Thoracic aorta (tissue), 2 donors: ENCODE measurements at regions not wholly inside any gene's neighbourhood (a gene's known extent, or its start where the extent isn't known, plus 50 kb on each side); places are given as distances from the start of the nearest gene placed in this dataset.

Experiments used
- ATAC-seq: fragments of 150-250 bp; one replicate; pipeline ENCODE4 v1.8.0; 2017; ENCODE audit warnings: low read depth; ENCODE audit not compliant: insufficient number of reproducible peaks, low FRiP score
- DNase-seq: peaks from one replicate; pipeline ENCODE4 v3.0.0-alpha.2; 2020; ENCODE audit warnings: low spot score
- H3K27ac ChIP-seq, 2 donors: fragments of 200-600 bp; sonication (generic); 1 replicate in 1 of 2; 2 replicates in 1 of 2; pipeline ENCODE4 v1.5.1; 2016; ENCODE audit warnings: mild to moderate bottlenecking in 2 of 2, moderate library complexity in 2 of 2
- H3K27me3 ChIP-seq: fragments of 200-600 bp; sonication (generic); replicated peaks from 2 replicates; pipeline ENCODE4 v1.6.0; 2016; ENCODE audit warnings: mild to moderate bottlenecking; ENCODE audit not compliant: insufficient read depth
- H3K36me3 ChIP-seq: fragments of 200-600 bp; sonication (generic); one replicate; pipeline ENCODE4 v1.5.1; 2016
- H3K4me1 ChIP-seq, 2 donors: fragments of 200-600 bp; sonication (generic); 1 replicate in 1 of 2; 2 replicates in 1 of 2; pipeline versions ENCODE4 v1.5.1 to v1.6.0; 2016; ENCODE audit warnings: low read depth in 2 of 2, mild to moderate bottlenecking in 1 of 2; ENCODE audit not compliant: control insufficient read depth in 1 of 2
- H3K4me3 ChIP-seq: fragments of 200-600 bp; sonication (generic); 2 replicates; pipeline ENCODE4 v1.5.1; 2016; ENCODE audit warnings: mild to moderate bottlenecking
- H3K9me3 ChIP-seq: fragments of 200-600 bp; sonication (generic); 2 replicates; pipeline ENCODE4 v1.5.1; 2016
- TF ChIP-seq, protein P1 (sequence below): fragments of 200-600 bp; sonication (generic); IDR thresholded peaks from one replicate; pipeline ENCODE4 v1.5.1; 2019; ENCODE audit warnings: antibody characterized with exemption

DNA sequence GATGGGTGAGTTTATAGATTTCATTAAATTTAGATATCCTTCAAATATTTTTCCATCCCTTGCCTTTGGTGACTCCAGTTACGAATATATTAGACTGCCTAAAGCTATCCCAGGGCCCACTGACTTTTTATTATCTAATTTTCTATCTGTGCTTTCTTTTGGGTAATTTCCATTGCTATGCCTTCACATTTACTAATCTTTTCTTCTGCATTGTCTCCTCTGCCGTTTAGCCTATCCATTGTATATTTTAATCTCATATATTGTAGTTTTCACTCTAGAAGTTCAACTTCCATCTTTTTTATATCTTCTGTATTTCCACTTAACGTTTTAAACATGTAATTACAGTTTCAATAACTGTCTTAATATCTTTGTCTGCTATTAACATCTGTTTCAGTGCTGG, 78.6 kb upstream of the HDAC9 start:
- ATAC-seq: no peak
- Histone ChIP-seq H3K4me3 (no peak overlapping the region), H3K9me3 (no peaks in the 10 kb centered on the region), H3K4me1 (peaks cover 8 to 28% of the 10 kb centered on the region in 2 donors), H3K27me3 (no peaks in the 10 kb centered on the region), H3K27ac (no peak overlapping the region), H3K36me3 (no peaks in the 10 kb centered on the region)
- TF ChIP-seq, protein P1, sequence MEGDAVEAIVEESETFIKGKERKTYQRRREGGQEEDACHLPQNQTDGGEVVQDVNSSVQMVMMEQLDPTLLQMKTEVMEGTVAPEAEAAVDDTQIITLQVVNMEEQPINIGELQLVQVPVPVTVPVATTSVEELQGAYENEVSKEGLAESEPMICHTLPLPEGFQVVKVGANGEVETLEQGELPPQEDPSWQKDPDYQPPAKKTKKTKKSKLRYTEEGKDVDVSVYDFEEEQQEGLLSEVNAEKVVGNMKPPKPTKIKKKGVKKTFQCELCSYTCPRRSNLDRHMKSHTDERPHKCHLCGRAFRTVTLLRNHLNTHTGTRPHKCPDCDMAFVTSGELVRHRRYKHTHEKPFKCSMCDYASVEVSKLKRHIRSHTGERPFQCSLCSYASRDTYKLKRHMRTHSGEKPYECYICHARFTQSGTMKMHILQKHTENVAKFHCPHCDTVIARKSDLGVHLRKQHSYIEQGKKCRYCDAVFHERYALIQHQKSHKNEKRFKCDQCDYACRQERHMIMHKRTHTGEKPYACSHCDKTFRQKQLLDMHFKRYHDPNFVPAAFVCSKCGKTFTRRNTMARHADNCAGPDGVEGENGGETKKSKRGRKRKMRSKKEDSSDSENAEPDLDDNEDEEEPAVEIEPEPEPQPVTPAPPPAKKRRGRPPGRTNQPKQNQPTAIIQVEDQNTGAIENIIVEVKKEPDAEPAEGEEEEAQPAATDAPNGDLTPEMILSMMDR: no peak
- DNase-seq: no peak

DNA sequence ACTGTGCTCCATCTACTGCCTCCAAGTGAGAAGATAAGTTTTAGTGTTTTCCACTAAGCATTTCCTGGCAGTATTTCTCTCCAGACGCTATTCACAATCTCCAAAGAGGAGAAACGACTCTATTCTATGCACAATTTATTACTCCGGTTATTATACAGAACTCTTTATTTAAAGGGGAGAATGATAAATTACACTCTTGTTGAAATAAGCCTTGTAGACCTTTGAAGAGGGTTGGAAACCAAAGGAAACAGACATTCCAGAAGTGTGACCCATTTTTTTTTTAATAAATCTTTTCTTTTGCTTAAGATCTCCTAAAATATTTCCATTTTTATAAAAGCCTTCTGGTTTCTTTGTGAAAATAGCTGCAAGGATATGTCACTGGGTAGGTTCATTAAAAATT, 76.1 kb upstream of the HDAC9 start:
- Histone ChIP-seq H3K4me1 (peaks cover 8 to 33% of the 10 kb centered on the region in 2 donors), H3K27ac (no peak overlapping the region), H3K27me3 (no peaks in the 10 kb centered on the region), H3K9me3 (no peaks in the 10 kb centered on the region), H3K36me3 (no peaks in the 10 kb centered on the region), H3K4me3 (no peak overlapping the region)
- ATAC-seq: no peak
- DNase-seq: no peak
- TF ChIP-seq, protein P1: no peak

DNA sequence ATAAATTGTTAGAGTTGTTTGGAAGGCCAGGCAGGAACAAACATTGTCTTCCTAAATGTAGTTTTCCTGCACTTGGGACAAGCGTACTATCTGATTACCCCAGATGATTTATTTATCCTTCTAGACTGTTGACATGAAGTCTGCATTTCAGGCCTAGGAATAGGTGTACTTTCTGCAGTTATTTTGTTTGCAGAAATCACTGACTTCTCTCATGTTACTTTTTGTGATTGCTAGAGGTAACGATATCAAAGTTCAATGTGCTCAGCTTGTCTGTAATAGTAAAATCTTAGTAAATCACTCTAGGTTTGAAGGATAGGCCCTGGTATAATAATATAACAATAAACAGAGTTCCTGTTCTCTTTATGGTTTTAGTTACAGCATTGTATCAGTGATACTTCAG, 75.4 kb upstream of the HDAC9 start:
- TF ChIP-seq, protein P1: no peak
- H3K4me1 ChIP-seq: peaks cover 8 to 33% of the 10 kb centered on the region in 2 donors
- no peak overlapping the region for H3K27ac ChIP-seq
- H3K36me3 ChIP-seq: no peaks in the 10 kb centered on the region
- no peaks in the 10 kb centered on the region for H3K9me3 ChIP-seq
- no peaks in the 10 kb centered on the region for H3K27me3 ChIP-seq
- DNase-seq: no peak
- ATAC-seq: no peak
- no peak overlapping the region for H3K4me3 ChIP-seq

DNA sequence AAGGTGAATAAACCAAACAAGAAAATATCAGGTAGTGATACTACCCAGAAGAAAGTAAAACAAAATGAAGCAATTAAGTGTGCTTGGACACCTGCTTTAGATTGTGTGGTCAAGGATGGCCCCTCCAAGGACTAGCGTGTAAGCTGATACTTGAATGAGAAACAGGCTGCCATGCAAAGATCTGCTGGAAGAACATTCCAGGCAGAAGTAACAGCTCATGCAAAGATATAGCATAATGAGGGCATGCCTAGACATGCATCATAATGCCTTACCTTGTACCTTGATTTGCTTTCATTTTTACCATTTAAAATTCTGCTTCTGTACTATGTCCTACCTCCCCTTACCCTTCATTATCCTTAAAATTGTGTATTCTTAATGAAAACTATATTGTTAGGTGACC, 74.8 kb upstream of the HDAC9 start:
- Histone ChIP-seq H3K36me3 (no peaks in the 10 kb centered on the region), H3K27me3 (no peaks in the 10 kb centered on the region), H3K4me1 (peaks cover 8 to 33% of the 10 kb centered on the region in 2 donors), H3K9me3 (no peaks in the 10 kb centered on the region), H3K27ac (no peak overlapping the region), H3K4me3 (peak overlapping the region; percentile 61)
- DNase-seq (no peak), ATAC-seq (no peak)
- TF ChIP-seq, protein P1: no peak

DNA sequence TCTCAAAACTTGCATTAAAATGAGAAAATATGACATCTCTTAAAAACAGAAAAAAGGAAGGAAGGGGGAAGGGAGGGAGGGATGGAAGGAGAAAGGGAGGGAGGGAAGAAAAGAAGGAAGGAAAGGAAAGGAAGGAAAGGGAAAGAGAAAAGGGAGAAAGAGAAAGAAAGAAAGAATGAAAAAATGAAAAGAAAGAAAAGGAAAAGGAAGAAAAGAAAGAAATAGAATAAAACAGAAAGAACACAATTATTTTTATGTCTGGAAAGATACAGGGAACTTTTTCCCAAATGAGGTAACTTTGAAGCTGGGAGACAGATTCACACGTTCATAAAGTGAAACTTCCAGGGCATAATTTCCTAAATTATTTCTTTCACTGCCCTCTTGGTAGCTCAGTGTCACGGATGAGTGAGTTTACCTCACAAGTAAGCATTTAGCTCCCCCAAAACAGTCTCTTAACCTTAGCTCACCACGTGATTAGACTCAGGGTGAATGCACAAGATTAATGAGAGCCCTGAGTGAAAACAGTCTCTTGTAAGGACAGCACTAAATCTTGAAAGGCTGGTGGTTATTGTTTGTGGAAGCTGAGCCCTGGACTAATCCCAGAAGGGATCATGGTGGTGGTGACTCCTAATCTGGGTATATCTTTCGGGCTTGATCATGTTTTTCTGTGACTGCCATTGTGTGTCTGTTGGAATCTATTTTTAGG, 74.1 kb upstream of the HDAC9 start:
- TF ChIP-seq, protein P1: no peak
- Histone ChIP-seq H3K4me1 (peaks cover 9 to 39% of the 10 kb centered on the region in 2 donors), H3K36me3 (no peaks in the 10 kb centered on the region), H3K27ac (peak overlapping the region in 1 of 2 donors; percentile 4), H3K4me3 (peak overlapping the region; percentile 61), H3K27me3 (no peaks in the 10 kb centered on the region), H3K9me3 (no peaks in the 10 kb centered on the region)
- DNase-seq (no peak), ATAC-seq (no peak)
